Germinal center (tissue), 1 donor: ENCODE measurements at regions not wholly inside any gene's neighbourhood (a gene's known extent, or its start where the extent isn't known, plus 50 kb on each side); places are given as distances from the start of the nearest gene placed in this dataset.
A peak's percentile ranks its signal among the peaks of the same experiment; 100 is the strongest.

Experiments
- DNase-seq: peaks from one replicate; pipeline ENCODE4 v3.0.0; 2012; ENCODE audit warnings: mixed read lengths, low spot score

DNA sequence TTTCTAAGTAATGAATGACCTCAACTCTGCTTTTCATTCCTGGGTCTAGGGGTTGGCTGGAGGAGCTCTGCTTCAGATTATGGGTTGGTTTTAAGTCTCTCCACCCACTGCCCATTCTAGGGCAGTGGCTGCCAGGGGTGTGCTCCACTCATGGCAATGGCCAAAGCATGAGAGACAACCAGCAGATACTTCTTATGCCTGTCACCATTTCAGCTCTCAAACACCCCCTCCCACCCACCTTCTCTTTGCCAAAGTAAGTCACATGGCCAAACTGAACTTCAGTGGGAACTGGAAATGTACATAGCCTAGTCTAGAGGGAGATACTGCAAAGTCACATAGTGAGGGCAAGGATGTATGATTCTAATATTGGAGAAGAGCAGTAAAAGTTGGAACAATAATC is 285.3 kb downstream of the RPLP1 start:
- no peak for DNase-seq

DNA sequence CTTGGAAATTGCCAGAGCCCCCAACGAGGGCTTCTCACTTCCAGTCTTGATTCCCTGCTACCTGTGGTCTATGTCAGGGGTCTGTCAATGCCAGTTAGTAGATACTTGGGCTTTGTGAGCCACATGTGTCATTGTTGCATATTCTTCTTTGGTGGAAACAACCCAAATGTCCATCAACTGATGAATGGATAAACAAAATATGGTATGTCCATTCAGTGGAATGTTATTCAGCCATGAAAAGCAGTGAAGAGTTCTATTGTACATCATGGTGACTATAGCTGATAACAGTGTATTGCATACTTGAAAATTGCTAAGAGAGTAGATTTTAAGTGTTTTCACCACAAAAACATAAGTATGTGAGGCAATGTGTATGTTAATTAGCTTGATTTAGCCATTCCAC is 288.1 kb downstream of the RPLP1 start:
- no peak for DNase-seq

DNA sequence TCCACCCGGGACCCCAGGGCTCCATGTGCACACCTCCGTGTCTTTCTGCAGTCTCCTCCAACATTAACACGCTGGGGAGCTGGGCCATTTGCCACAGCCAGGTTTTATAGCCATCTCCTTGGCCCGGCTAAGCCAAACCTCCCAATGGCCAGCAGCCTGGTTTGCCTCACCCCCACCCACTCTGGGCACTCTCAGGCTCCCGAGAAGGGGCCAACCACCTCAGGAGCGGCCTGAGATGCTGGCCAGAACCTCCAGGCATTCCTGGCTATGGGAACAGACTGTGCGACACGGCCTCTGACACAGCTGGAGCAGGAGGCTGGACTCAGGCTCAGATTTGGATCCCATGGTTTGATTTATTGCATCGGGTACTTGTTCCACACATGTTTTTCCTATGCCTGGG is 289.7 kb downstream of the RPLP1 start:
- no peak for DNase-seq

DNA sequence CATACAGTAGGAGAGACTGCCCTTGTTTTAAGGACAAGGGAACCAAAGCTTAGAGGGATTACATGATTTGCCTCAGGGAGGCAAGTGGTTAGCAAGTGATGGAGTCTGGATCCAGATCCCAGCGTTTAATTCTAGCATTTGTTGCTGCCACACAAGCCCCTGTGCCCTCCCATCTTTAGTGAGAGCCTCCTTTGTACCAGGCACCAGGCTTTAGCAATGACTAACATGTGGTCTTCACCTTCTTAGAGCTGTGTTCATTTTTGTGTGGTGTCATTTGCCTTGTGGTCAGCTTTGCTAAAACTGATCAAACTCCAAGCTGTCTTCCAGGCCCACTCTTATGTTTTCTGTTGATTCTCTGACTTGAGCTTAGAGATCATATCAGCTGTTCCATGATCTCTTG is 290.5 kb downstream of the RPLP1 start:
- DNase-seq: no peak

DNA sequence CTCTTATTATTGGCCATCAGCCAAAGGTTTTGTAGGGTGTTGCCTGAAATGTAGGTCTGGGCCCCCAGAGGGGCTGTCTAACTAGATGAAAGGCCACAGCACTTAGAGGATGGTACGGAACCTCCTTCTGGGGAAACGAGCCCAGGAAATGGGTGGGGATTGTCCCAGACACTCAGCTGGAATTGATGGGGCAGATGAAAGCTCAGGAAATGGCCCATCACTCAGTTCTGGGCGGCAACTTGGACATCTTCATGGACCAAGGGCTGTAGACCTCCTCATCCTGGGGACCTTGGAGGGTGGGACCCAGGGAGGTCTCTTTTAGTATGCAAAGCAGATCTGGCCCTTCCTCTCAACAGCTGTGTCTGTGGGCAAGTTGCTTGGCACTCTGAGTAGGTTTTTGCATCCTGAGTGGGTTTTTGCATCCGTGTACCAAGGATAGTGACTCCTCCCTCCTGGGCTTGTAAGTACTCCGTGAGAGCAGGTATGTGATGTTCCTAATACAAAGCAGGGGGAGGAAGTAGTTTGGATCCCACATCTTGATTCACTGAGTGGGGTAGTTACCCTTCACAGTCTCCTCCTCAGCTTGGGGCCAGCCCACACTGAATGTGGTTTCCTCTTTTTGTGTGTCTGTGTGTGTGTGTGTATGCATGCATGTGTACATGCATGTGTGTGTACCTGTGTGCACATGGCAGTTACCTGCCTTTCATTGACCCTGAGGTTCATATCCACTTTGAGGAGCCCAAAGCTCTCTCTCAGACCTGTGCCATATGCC is 292.0 kb downstream of the RPLP1 start:
- no peak for DNase-seq

DNA sequence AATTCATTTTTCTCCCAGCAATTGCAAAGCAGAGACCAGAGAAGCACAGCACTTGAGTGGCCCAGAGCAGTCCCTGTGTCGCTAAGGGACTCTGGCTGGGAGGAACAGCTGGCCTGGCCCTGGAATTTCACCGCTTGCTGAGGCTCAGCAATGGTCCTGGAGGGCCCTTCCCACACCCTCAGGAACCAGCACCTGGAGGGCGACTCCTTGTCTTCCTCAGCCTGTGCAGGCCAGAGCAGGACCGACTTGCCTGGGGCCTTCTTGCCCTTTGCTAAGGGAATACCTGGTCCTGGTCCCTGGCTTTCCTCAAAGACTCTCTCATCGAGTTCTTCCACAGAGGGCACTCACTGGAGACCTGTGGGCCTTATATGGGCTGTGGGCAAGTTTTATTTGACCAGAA is 294.6 kb downstream of the RPLP1 start:
- DNase-seq: no peak

DNA sequence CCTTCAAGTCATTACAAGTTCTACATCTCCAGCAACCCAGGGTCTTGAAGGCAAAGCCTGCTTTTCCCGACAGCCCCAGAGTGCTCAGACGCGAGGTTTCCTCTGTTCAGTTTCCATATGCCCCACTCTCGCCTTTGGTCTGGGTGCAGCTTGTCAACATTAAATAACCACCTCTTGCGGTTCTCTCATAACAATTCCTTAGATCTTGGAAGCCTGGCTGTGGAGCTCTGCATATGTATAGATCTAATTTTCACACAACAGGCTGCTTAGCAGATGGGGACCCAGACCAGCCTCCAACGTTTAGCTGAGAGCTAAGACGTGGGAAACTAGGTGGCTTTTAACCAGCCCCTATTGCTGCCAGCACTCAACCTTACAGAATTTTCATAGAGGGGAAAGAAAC is 295.5 kb downstream of the RPLP1 start:
- no peak for DNase-seq

DNA sequence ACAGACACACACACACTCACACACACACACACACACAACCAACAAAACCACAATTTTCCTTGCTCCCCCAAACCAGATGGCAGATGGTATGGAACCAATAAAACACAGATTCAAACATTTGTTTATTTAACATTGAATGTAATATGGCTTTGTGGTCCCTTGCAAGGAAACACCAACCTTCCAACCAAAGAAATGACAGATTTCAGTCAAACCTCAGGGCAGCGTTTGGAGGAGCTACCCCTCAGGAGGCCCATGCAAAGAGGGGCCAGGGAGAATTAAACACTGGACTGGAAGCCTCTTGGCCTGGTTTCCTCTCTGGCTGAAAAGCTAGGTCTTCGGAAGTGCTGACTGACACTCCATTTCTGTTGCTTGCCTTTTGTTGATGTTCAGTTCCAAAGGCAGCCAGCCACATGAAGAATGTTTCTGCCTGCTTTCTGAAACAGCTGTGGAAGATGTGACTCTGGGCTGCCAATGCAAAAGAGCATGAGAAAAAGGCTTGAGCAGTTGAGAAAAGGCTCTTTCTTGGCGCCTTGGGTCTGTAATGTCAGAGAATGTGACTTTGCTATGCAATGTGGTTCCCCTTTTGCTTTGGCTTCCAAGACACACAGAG is 296.1 kb downstream of the RPLP1 start:
- no peak for DNase-seq

DNA sequence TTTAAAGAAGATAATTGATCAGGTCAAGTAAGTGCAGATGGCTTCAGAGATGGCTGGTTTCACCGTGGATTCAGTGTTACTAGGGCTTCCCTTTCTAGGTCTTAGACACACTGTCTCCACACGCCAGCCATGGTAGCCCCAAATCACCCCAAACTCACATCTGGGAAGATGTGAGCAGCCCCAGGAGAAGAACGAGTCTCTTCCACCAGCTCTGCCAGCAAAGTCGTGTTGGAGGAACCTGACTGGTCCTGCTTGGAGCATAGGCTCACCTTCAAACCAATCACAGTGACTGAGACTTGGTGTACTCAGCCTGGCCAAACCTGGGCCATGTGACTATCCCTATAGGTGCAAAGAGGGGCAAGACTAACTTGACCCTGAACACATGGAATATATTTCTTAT is 296.7 kb downstream of the RPLP1 start:
- no peak for DNase-seq

DNA sequence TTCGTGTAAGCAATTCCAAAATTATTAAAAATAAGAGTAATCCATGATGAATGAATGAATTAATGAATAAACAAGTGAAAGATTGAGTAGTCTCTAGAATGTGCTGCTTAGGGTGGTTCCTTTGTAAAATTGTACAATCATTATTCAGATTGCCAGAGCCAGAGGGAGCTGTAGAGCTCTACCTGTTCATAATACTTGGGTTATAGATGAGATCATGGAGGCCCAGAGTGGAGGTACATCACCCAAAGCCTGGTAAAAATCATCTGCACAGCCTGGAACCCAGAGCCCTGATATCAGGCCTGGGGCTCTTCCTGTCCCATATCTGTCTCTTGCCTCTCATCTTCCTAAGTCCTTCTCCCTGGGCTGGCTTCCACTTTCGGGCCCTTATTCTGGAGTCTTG is 297.2 kb downstream of the RPLP1 start:
- DNase-seq: peak; percentile 43

DNA sequence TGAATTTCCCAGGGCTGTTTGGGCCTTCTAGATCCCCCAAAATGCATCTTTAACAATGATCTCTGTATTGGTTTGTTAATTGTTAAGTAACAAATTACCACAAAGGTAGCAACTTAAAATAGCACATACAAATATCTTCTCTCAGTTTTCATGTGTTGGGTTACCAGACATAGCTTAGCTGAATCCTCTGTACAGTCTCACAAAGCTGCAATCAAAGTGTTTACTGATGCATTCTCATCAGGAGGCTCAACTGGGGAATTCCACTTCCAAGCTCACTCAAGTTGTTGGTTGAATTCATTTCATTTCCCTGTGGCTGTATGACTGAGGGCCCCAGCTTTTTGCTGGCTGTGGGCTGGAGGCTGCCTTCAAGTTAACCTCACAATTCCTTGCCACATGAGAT is 297.6 kb downstream of the RPLP1 start:
- DNase-seq: no peak

DNA sequence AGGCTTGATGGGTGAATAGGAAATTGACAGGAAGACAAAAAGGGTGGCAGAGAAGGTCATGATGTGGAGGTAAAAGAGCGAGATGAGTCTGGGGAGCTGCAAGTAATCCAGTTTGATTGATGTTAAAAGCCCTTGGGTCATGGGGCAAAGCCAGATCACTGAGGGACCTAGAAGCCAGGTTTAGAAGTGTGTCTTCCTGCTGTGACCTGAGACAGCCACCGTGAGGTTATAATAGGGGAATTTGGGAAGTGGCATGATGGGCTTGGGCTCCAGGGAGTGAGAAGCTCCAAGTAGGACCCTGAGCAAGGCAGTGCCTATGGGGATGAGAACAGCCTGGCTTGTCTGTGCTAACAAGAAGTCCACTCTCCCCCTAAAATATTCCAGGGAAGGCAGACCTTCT is 298.5 kb downstream of the RPLP1 start:
- no peak for DNase-seq

DNA sequence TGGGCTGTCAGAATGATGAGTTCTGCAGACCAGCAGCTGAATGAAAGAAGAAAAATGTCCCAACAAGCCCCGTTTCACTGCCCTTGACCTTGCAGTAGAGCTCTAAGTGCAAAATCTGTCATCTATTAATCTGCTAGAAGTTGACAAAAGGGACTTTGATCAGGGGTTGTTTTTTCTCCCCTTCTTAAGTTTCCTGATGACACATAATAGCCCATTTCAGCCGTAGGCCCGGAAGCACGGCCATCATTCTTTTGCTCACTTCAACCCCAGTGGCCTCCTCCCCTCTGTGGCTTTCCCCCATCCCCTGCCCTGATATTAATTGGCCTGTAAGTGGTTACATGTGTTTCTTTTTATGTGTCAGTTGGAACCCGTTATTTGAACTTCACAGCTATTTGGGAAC is 298.9 kb downstream of the RPLP1 start:
- no peak for DNase-seq

DNA sequence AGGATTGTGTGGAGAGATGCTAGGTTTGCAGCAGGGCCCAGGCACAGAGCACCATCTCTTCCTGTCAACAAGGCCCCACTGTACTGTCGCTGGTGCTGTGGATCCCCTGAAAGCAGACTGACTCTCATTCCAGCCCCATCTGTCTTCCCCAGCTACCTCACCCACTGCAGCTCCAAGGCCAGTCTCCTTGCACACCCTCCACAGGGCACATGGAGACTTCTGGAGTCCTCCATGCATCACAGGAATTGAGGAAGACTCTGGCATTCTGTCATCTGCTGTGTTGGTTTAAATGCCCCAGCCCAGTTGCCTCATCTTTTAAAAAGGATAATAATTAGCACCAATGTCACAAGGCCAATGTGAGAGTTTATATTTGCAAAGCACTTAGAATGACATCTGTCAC is 301.2 kb downstream of the RPLP1 start:
- no peak for DNase-seq

DNA sequence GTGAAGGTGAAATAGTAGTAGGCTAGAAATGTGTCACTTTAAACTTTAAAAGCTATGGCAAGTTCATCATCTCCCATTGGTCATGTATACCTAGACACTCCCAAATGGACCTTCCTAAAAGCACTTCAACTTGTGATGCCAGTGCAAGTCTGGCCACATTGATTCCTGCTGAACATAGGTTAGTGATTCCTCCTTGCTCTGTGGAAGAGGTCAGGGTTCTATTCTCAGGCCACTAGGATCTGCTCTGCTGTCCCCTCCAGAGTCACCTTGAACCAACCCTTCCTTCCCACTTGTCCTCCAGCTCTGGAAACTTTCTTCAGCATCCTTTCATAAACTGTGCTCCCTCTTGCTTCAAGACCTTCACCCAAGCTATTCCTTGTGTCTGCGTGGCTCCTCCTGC is 301.7 kb downstream of the RPLP1 start:
- no peak for DNase-seq

DNA sequence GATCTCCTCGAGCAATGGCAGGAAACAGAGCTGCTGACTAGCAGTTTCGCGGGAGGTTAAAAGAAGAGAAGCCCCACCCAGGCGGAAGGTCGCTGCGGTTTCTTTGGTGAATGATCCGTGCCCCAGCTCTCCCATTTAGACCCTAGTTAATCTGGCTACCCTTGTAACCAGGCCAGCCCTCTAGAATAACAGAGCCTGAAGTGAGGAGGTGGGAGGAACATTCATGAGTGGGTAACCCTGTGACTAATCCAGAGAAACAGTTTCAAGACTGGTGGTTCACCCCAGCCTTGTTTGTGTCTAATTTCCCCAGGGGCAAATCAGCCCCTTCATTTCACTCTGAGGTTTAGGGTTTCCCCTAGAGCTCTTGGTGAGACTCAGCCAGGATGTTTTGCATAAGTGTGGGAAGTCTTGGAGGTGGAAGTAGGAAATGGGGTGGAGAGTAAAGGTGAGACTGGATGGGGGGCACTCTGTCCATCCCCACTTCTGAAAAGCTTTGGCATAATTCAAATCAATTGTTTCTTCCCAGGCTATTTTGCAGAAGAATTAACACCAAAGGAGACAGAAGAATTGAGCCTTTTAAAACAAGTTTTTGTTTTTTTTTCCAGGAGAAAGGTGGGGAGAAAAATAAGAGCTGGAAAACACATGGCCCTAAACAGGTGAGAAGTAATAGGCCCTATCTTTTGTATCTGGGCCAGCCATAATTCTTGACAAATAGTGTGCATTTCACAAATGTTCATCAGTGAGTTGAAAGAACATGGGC is 303.1 kb downstream of the RPLP1 start:
- DNase-seq: peak; percentile 57

DNA sequence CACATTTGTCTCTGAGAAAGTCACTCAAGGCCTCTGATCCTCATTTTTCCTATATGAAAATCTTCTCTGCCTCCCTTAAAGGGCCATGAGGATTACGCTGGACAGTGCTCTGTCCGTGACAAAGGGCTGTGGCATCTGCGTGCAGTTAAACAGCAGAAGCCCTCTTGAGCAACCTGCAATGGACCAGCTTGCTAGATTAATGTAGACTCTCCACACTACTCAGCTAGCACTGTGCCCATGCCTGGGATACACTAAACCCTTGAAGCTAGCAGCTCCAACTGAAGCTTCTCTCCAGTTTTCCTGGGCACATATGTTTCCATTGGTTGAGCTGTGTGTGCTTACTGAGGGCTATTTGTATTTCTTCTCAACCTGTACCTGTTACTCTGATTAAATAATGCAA is 303.8 kb downstream of the RPLP1 start:
- DNase-seq: no peak

DNA sequence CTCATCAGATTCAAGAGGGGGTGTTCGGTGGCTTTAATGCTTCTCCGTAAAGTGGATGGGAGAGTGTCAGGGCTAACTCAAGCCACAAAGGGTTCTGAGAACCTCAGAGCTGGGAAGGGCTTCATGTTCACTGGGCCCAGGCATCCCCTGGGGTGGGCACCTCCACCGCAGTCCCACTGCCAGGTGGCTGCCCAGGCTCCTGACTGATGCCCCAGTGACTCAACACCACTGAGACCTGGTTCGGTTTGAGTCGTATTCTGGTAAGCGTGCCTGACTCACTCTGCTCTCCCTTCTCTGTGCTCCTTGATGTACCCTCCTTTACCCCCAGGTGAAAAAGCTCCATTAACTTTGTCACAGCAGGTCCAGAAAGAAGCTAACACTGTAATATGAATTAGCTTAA is 304.6 kb downstream of the RPLP1 start:
- no peak for DNase-seq

DNA sequence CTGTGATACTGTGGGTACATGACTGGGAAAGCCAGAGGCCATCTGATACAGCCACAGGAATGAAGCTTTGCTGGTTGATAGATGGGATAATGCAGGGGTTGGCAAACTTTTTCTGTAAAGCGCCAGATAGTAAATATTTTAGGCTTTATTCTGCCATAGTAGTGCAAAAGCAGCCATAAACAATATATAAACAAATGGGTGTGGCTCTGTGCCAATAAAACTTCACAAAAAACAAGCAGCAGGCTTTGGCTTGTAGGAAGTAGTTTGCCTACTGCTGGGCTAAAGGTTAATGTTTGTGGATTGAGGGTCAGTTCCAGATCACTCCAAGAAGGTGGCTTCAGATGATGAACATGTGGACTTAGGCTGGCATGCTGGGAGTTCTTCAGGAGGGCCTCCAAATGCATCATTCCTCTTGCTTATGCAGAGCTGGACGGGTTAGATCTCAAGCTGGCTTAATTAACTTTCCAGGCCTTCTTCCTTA is 305.7 kb downstream of the RPLP1 start:
- DNase-seq: no peak

DNA sequence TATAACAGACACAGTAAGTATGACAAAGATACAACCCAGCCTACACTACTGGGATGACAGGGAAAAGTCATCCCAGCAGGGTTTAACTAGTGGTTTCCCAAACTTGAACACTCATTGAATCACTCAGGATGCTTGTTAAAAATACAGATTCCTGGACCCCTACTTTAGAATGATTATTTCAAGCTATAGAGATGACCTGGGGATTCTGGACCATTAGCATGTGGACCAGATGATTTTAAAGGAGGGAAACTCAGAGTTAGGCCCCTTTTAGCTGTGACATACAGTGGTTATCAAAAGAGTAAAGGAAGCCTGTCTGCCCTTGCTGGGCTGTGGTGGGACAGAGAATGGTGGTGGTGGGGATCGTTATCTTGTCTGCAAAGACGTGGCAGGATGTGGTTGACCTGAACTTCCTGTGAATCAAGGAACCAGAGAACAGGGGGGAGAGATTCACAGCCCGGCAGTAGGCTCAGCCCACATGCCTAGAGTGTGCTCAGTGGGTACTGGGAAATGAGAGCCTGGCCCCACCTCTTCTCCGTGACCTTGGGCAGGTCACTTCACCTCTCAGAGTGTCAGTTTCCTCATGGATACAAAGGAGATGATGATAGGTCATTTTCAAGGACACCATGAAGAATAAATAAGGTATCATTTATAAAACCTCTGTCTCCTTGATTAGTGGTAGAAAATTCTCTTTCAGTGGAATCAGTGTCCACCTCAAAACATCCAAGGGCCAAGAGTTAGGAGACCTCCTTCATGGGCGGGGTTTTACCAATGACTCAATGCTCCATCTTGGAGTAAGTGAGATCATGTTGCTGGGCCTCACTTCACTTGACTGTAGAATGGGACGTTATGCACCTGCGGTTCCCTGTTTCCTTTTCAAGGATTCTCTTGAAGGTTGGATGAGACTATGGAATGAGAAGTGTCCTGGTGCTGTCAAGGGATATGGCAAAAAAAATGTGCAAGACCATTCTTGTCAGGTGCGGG is 306.5 kb downstream of the RPLP1 start:
- peak; percentile 63 for DNase-seq

DNA sequence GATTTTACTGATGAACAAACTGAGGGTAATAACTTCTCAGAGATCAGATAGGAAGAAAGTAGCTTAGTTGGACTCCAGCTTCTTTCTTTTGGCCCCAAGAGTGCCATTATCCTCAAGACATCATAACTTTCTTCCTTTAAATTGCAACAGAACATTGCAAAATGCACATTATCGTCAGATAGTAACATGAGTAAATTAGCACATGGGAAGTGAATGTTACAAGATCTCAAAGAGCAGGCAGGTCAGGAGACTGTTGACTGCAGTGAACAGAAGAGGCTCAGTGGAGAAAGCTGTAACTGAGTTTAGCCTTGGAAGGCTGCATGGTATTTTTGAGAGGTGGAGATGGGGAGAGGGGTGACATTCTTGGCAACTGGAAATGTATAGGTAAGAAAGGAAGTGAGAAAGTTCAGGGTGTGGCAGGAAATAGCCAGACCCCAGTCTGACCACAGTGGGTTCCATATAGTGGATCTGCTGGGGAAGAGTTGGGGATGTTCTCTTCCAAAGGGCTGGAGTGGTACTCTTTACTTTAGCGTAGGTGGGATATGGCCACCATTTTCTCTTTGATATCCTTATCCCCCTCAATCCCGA is 307.7 kb downstream of the RPLP1 start:
- DNase-seq: no peak
